ENCODE measurements at regions not wholly inside any gene's neighbourhood (a gene's known extent, or its start where the extent isn't known, plus 50 kb on each side); places are given as distances from the start of the nearest gene placed in this dataset.
A peak's percentile ranks its signal among the peaks of the same experiment; 100 is the strongest.

- DNase-seq (ENCODE audit: low read depth) = no peak
Observed at GRCh38 chr3:168383573-168383972, 287.8 kb upstream of the GOLIM4 start.

GRCh38 chr3:168371846-168372245 is 276.1 kb upstream of the GOLIM4 start:
- no peak for DNase-seq (ENCODE audit: low read depth)

DNA sequence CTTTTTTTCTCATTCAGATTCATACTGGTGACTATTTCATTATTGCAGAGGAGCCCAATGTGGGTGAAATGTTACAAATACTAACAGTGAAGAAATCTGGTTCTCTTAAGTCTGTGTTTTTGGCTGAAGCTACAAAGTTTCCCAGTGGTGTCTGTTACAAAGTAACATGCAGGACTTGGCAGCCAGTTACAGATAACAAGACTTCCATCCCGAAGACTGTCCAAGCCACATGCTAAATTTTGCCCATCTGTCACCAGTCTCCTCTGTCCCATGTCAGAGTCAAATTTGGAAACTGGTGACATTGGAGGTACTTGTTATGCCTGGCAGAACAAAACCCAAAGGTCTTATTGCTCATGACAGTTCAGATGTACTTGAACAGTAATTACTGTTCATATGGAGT is 269.2 kb upstream of the GOLIM4 start:
- no peak for DNase-seq (ENCODE audit: low read depth)

DNA sequence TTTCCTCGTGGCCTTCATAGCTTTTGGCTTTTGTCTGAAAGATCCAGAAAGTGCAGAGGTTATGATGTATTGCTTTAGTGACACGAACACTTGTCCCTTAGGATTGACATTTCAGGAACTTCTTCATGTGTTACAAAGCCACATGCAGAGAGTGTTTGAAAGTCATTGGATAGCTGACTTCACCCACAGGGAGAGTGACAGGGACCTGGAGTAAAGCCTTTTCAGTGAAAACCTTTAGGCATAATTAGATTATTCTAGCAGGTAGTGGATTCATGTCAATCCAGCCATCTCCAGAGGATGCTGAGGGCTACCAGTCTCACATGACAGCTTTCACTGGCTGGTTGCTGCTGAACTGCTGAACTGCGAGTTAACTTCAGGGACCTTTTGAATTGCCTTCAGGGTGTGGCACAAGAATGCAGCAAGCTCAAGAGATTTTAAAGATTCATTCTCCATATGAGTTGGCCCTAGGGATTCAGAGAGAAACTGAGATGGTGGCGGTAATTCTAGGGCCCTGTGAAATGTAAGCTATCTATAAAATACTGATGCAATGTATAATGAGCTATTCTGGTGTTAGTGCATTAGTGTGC is 267.0 kb upstream of the GOLIM4 start:
- DNase-seq (ENCODE audit: low read depth) = no peak

DNA sequence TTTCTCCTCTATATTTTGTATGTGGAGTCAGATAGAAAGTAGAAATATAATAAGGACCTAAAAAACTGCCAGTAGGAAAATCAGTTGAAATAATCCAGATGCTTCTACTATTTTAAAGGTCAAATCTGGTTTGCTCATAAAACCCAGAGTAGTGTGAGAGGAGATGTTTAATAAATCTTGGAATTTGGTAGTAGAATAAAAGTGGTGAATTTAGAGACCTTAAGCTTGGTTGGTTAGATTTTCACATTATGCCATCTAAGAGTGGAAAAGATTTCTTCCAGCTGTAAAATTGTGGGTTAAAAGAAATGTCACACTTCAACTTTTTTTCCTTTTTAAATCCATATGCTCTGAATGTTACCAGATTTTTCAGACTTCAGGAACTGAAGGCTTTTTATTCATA is 266.4 kb upstream of the GOLIM4 start:
- no peak for DNase-seq (ENCODE audit: low read depth)

- no peak for DNase-seq (ENCODE audit: low read depth)
Observed at GRCh38 chr3:168360993-168361392, 265.3 kb upstream of the GOLIM4 start.

GRCh38 chr3:168342946-168343850 is 247.5 kb upstream of the GOLIM4 start:
- no peak for DNase-seq (ENCODE audit: low read depth)

GRCh38 chr3:168341956-168342936 is 246.5 kb upstream of the GOLIM4 start:
- DNase-seq (ENCODE audit: low read depth) = no peak

DNA sequence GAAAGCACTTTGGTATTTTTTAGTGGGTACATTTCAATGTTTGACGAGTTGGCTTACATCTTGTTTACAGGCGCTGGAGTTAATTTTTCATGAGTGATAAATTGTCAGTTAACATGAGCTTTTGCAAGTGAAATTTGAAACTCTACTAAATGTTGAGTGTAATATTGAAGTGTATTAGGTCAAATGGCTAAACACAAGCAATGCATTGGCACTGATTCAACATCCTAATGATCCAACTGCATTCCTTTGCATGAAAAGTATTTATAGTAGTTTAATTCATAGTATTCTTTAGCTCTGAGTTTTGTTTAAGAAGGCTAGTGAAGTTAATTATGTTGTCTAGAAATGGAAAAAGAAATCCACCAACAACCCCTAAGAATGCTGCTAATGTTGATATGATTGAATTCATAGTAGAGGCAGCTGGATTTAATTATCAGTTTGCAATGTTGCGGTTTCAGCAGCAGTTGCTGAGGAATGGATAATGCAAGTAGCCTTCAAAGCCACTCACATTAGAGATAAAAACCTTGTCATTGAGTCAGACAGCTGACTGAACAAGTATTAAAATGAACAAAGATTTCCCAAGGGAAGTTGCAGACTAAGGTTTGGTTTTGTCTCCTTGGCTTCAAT is 245.6 kb upstream of the GOLIM4 start:
- DNase-seq (ENCODE audit: low read depth) = peak; percentile 74

DNA sequence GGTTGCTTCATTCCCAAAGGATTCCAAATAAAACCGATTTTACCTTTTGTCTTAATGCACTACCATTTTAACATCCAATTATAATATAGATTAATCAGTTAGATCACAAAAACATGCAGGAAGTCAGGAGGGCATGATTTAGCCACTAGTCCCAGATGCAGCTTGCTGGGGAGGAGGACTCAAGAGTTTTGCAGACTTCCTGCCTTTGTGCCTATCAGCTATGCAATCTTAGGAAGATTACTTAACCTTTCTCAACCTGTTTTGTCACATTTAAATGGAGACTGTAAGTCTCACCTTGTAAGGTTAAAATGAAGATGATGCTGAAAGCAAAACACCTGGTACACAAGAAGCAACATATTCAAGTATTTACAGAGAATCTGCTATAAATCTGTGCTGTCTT is 242.4 kb upstream of the GOLIM4 start:
- no peak for DNase-seq (ENCODE audit: low read depth)

DNA sequence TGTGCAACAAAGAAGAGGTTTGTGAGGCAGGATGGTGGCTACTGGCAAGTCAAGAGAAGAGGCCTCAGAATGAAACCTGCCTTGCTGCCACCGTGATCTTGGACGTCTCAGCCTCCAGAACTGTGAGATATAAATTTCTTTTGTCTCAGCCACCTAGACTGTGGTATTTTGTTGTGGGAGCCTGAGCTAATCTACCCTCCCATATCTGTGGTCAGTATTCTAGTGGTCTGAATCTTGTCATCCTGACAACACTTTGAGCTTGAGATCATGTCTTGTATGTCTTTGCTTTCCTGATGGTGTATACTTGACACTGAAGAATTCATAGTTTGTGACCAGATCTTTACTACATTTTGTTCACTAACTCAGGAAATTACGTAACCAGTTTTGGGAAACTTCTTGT is 240.6 kb upstream of the GOLIM4 start:
- DNase-seq (ENCODE audit: low read depth) = no peak

GRCh38 chr3:168333410-168333935 is 237.7 kb upstream of the GOLIM4 start:
- DNase-seq (ENCODE audit: low read depth) = no peak

GRCh38 chr3:168331756-168332155 is 236.0 kb upstream of the GOLIM4 start:
- no peak for DNase-seq (ENCODE audit: low read depth)

- no peak for DNase-seq (ENCODE audit: low read depth)
Observed at GRCh38 chr3:168330983-168331382, 235.3 kb upstream of the GOLIM4 start.

GRCh38 chr3:168327856-168328255 is 232.1 kb upstream of the GOLIM4 start:
- no peak for DNase-seq (ENCODE audit: low read depth)

- DNase-seq (ENCODE audit: low read depth) = no peak
Observed at GRCh38 chr3:168325684-168326083, 230.0 kb upstream of the GOLIM4 start.

GRCh38 chr3:168322941-168323340 is 227.2 kb upstream of the GOLIM4 start:
- peak; percentile 29 for DNase-seq (ENCODE audit: low read depth)

DNA sequence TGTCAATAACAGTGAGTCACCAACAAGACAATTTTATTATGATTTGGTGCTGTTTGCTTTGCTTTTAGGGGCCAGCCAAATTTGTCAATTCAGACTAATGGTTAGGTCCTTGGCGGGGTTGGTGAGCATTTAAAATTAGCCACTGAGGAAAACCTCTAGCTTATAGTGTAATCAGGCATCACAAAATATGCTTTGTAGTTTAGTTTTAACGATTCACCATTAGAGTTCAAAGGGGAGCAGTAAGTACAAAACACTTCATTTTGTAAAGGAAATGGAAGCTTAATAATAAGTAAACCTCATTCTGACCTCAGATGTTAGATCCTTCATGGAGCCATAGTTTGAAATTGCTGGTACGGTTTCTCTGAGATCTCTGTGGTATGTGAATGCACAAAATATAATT is 218.4 kb upstream of the GOLIM4 start:
- DNase-seq (ENCODE audit: low read depth) = no peak

- no peak for DNase-seq (ENCODE audit: low read depth)
Observed at GRCh38 chr3:168312984-168313383, 217.3 kb upstream of the GOLIM4 start.

- no peak for DNase-seq (ENCODE audit: low read depth)
Observed at GRCh38 chr3:168307893-168308292, 212.2 kb upstream of the GOLIM4 start.

GRCh38 chr3:168295027-168295426 is 199.3 kb upstream of the GOLIM4 start:
- DNase-seq (ENCODE audit: low read depth) = no peak

GRCh38 chr3:168292296-168292695 is 196.6 kb upstream of the GOLIM4 start:
- DNase-seq (ENCODE audit: low read depth) = no peak

Measured in HS-5 (cell line).